CD14-positive monocyte (primary cell): ENCODE measurements at regions not wholly inside any gene's neighbourhood (a gene's known extent, or its start where the extent isn't known, plus 50 kb on each side); places are given as distances from the start of the nearest gene placed in this dataset.

Experiments used
- DNase-seq, 3 donors: peaks; one replicate each; pipeline ENCODE4 v3.0.0-alpha.2; 2011 to 2022
- H2AFZ ChIP-seq: 2 replicates; pipeline ENCODE4 v1.6.0; 2012; ENCODE audit warnings: mild to moderate bottlenecking, low read depth, low read length, inconsistent platforms; ENCODE audit not compliant: insufficient read depth, poor library complexity, severe bottlenecking
- H3K27ac ChIP-seq, 2 donors: 1 replicate in 1 of 2; 2 replicates in 1 of 2; pipeline ENCODE4 v1.5.1; 2012 to 2013; ENCODE audit warnings: low read length in 2 of 2, control low read depth in 1 of 2, inconsistent platforms in 1 of 2, low read depth in 1 of 2, mild to moderate bottlenecking in 1 of 2
- H3K27me3 ChIP-seq, 2 donors: one replicate each; pipeline versions ENCODE4 v1.6.0 to v1.6.1; 2011 to 2013; ENCODE audit warnings: low read length in 2 of 2; ENCODE audit not compliant: control insufficient read depth in 2 of 2, insufficient read depth in 2 of 2
- H3K36me3 ChIP-seq, 2 donors: replicated peaks in 1 of 2; 1 replicate in 1 of 2; 2 replicates in 1 of 2; pipeline versions ENCODE4 v1.5.1 to v1.6.1; 2012 to 2013; ENCODE audit warnings: low read length in 2 of 2, control low read depth in 1 of 2, inconsistent platforms in 1 of 2, mild to moderate bottlenecking in 1 of 2; ENCODE audit not compliant: insufficient read depth in 2 of 2, control insufficient read depth in 1 of 2
- H3K4me1 ChIP-seq, 2 donors: 1 replicate in 1 of 2; 2 replicates in 1 of 2; pipeline versions ENCODE4 v1.5.1 to v1.6.1; 2012 to 2013; ENCODE audit warnings: low read length in 2 of 2, control low read depth in 1 of 2, inconsistent platforms in 1 of 2, mild to moderate bottlenecking in 1 of 2, moderate library complexity in 1 of 2; ENCODE audit not compliant: insufficient read depth in 2 of 2, control insufficient read depth in 1 of 2
- H3K4me2 ChIP-seq: replicated peaks from 2 replicates; pipeline ENCODE3; 2012; ENCODE audit warnings: low read length, moderate library complexity, mild to moderate bottlenecking; ENCODE audit not compliant: poor library complexity, severe bottlenecking; ENCODE audit errors: extremely low read depth
- H3K4me3 ChIP-seq, 3 experiments: fragments of 200-600 bp in 1 of 3; sonication (generic) in 1 of 3; replicated peaks in 1 of 3; 1 replicate in 2 of 3; 2 replicates in 1 of 3; pipeline ENCODE4 v1.5.1; 2011 to 2013; ENCODE audit warnings: low read length in 3 of 3, mild to moderate bottlenecking in 3 of 3, control low read depth in 2 of 3, low read depth in 2 of 3, inconsistent platforms in 1 of 3, moderate library complexity in 1 of 3
- H3K79me2 ChIP-seq: 2 replicates; pipeline ENCODE4 v1.6.0; 2012; ENCODE audit warnings: mild to moderate bottlenecking, control low read depth, inconsistent platforms, low read length, moderate library complexity; ENCODE audit not compliant: insufficient read depth
- H3K9ac ChIP-seq: 2 replicates; pipeline ENCODE4 v1.6.0; 2017; ENCODE audit warnings: low read length, mild to moderate bottlenecking; ENCODE audit not compliant: insufficient read depth, poor library complexity, severe bottlenecking
- H3K9me3 ChIP-seq, 2 donors: replicated peaks in 1 of 2; 1 replicate in 1 of 2; 2 replicates in 1 of 2; pipeline versions ENCODE4 v1.5.1 to v1.6.1; 2012 to 2013; ENCODE audit warnings: low read length in 2 of 2, control low read depth in 1 of 2; ENCODE audit not compliant: control insufficient read depth in 1 of 2, insufficient read depth in 1 of 2
- H4K20me1 ChIP-seq: 2 replicates; pipeline ENCODE4 v1.6.0; 2012; ENCODE audit warnings: mild to moderate bottlenecking, low read length, control low read depth, moderate library complexity; ENCODE audit not compliant: insufficient read depth
- H3K27ac Mint-ChIP-seq, 7 donors: one replicate each; pipeline ENCODE4 v1.8.0; 2020; ENCODE audit warnings: mild to moderate bottlenecking in 7 of 7, mixed read lengths in 7 of 7, moderate library complexity in 6 of 7, inconsistent platforms in 2 of 7
- H3K27me3 Mint-ChIP-seq, 3 donors: one replicate each; pipeline ENCODE4 v1.8.0; 2021 to 2022; ENCODE audit warnings: low read depth in 3 of 3, mild to moderate bottlenecking in 3 of 3, mixed read lengths in 3 of 3, moderate library complexity in 3 of 3, inconsistent platforms in 1 of 3
- H3K36me3 Mint-ChIP-seq, 2 donors: one replicate each; pipeline ENCODE4 v1.8.0; 2020; ENCODE audit warnings: mixed read lengths in 2 of 2, inconsistent platforms in 1 of 2, mild to moderate bottlenecking in 1 of 2
- H3K4me1 Mint-ChIP-seq: one replicate; pipeline ENCODE4 v1.8.0; 2020; ENCODE audit warnings: mild to moderate bottlenecking, mixed read lengths
- H3K4me3 Mint-ChIP-seq, 2 donors: one replicate each; pipeline ENCODE4 v1.8.0; 2020; ENCODE audit warnings: mild to moderate bottlenecking in 2 of 2, mixed read lengths in 2 of 2, moderate library complexity in 1 of 2
- H3K9me3 Mint-ChIP-seq, 7 donors: one replicate each; pipeline ENCODE4 v1.8.0; 2020 to 2022; ENCODE audit warnings: mixed read lengths in 7 of 7, mild to moderate bottlenecking in 6 of 7, moderate library complexity in 6 of 7, inconsistent platforms in 2 of 7
- CTCF ChIP-seq: fragments of 200-600 bp; IDR thresholded peaks from one replicate; pipeline ENCODE4 v1.8.0; 2022; ENCODE audit warnings: antibody characterized with exemption, mild to moderate bottlenecking
- WGBS: methylation state at CpG from one replicate; pipeline ENCODE4 v1.1.5; 2013; ENCODE audit warnings: missing lambda C conversion rate; ENCODE audit not compliant: insufficient coverage; 5-methylcytosine and 5-hydroxymethylcytosine counted together
- intact Hi-C, 2 donors: fragments of 100-400 bp; cut with micrococcal nuclease; formaldehyde crosslinking; loops; one replicate each; pipeline versions ENCODE4 v1.15.0 to v1.15.1; 2023

GRCh38 chr2:2669316-2669715 is 338.2 kb upstream of the MYT1L start:
- Mint-ChIP-seq H3K27ac (no peak overlapping the region), H3K27me3 (peaks cover 0 to 5% (median 4%) of the 10 kb centered on the region in 3 donors), H3K4me3 (no peak overlapping the region), H3K36me3 (no peaks in the 10 kb centered on the region), H3K4me1 (no peaks in the 10 kb centered on the region), H3K9me3 (peaks cover 0 to 9% (median 3%) of the 10 kb centered on the region in 7 donors)
- Histone ChIP-seq H3K27me3 (no peaks in the 10 kb centered on the region), H3K4me1 (no peaks in the 10 kb centered on the region), H3K79me2 (no peaks in the 10 kb centered on the region), H3K9me3 (no peaks in the 10 kb centered on the region), H3K27ac (no peak overlapping the region), H3K9ac (no peak overlapping the region), H3K4me3 (no peak overlapping the region), H4K20me1 (no peaks in the 10 kb centered on the region), H3K4me2 (no peak overlapping the region), H2AFZ (no peak overlapping the region), H3K36me3 (no peaks in the 10 kb centered on the region)
- WGBS = 97% methylated on average over 16 of the region's 16 CpGs
- TF ChIP-seq CTCF = no peak
- no peak for DNase-seq
- intact Hi-C loops = no loop called here

DNA sequence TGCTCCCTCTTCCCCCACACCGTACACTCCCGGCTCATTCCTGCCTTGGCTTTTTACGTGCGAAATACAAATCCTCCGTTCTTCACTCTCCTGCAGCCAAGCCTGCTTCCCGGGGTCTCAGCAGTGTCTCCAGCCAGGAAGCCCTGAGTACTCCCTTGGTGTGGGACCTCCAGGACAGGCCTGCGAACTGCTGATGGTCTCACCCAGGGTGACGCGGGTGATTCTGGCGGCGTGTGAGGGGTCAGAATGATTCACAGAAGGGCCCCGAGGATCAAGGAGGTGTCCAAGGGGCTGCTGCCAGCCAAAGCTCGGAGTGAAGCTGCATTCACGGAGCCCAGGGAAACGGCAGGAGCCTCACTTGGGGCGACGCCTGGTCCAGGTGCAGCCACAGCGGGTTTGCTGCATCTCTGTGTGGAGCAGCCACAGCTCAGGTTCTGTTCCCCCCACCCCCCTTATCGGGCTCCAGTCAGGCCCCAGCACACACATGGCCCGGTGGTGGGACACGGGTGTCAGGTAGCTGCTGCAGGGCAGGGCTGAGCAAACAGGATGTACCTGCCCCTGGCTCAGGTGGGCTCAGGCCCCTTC is 337.7 kb upstream of the MYT1L start:
- no peak for DNase-seq
- H3K79me2 ChIP-seq = no peaks in the 10 kb centered on the region
- no peak overlapping the region for H3K9ac ChIP-seq
- WGBS = 97% methylated on average over 21 of the region's 21 CpGs
- Mint-ChIP-seq H3K36me3 (no peaks in the 10 kb centered on the region), H3K4me3 (no peak overlapping the region), H3K9me3 (peaks cover 0 to 9% (median 3%) of the 10 kb centered on the region in 7 donors), H3K27me3 (peaks cover 0 to 5% (median 5%) of the 10 kb centered on the region in 3 donors), H3K4me1 (no peaks in the 10 kb centered on the region), H3K27ac (peak overlapping the region in 1 of 7 donors; percentile 44)
- H3K27ac ChIP-seq = no peak overlapping the region
- no peak overlapping the region for H3K4me3 ChIP-seq
- H3K27me3 ChIP-seq = no peaks in the 10 kb centered on the region
- no peaks in the 10 kb centered on the region for H4K20me1 ChIP-seq
- no peaks in the 10 kb centered on the region for H3K36me3 ChIP-seq
- no peak for TF ChIP-seq CTCF
- intact Hi-C loops = no loop called here
- H3K9me3 ChIP-seq = no peaks in the 10 kb centered on the region
- H3K4me1 ChIP-seq = no peaks in the 10 kb centered on the region
- H2AFZ ChIP-seq = no peak overlapping the region
- no peak overlapping the region for H3K4me2 ChIP-seq
